ENCODE measurements at regions not wholly inside any gene's neighbourhood (a gene's known extent, or its start where the extent isn't known, plus 50 kb on each side); places are given as distances from the start of the nearest gene placed in this dataset.

DNA sequence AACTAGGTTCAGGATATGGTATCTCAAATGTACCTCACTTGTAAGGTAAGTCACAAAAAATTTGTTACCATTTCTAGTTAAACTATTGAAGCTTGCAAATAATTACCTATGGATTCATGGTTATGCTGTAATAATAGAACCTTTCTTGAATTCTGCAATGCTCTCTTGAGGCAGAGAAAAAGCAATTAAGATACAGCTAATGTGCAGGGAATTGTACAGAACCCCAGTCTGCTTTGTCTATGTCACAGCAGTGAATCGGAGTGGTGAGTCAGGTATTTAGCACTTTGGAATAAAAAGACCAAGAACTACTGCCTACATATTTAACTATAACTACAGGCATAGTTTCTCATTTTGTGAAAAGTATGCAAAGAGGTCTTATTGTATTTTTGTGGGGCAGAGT, 228.7 kb upstream of the GOT2 start:
- TF ChIP-seq MTF1 (CRISPR knock-in tag; IDR thresholded peaks at IDR 0.05) (no peak), RBAK (CRISPR knock-in tag; IDR thresholded peaks at IDR 0.05) (no peak), EP300 (IDR thresholded peaks at IDR 0.05; ENCODE audit: low read depth in 2 of 2, low read length in 2 of 2) (no peak), EP300 (CRISPR knock-in tag; IDR thresholded peaks at IDR 0.05; ENCODE audit: borderline replicate concordance) (no peak), FOXK2 (IDR thresholded peaks at IDR 0.05) (no peak), POLR2A (IDR thresholded peaks at IDR 0.05; ENCODE audit: insufficient read depth in 1 of 2, low read depth in 2 of 2, low read length in 2 of 2) (no peak), SRF (IDR thresholded peaks at IDR 0.05; ENCODE audit: low read depth, low read length) (no peak)
- TF ChIP-seq, protein P1, sequence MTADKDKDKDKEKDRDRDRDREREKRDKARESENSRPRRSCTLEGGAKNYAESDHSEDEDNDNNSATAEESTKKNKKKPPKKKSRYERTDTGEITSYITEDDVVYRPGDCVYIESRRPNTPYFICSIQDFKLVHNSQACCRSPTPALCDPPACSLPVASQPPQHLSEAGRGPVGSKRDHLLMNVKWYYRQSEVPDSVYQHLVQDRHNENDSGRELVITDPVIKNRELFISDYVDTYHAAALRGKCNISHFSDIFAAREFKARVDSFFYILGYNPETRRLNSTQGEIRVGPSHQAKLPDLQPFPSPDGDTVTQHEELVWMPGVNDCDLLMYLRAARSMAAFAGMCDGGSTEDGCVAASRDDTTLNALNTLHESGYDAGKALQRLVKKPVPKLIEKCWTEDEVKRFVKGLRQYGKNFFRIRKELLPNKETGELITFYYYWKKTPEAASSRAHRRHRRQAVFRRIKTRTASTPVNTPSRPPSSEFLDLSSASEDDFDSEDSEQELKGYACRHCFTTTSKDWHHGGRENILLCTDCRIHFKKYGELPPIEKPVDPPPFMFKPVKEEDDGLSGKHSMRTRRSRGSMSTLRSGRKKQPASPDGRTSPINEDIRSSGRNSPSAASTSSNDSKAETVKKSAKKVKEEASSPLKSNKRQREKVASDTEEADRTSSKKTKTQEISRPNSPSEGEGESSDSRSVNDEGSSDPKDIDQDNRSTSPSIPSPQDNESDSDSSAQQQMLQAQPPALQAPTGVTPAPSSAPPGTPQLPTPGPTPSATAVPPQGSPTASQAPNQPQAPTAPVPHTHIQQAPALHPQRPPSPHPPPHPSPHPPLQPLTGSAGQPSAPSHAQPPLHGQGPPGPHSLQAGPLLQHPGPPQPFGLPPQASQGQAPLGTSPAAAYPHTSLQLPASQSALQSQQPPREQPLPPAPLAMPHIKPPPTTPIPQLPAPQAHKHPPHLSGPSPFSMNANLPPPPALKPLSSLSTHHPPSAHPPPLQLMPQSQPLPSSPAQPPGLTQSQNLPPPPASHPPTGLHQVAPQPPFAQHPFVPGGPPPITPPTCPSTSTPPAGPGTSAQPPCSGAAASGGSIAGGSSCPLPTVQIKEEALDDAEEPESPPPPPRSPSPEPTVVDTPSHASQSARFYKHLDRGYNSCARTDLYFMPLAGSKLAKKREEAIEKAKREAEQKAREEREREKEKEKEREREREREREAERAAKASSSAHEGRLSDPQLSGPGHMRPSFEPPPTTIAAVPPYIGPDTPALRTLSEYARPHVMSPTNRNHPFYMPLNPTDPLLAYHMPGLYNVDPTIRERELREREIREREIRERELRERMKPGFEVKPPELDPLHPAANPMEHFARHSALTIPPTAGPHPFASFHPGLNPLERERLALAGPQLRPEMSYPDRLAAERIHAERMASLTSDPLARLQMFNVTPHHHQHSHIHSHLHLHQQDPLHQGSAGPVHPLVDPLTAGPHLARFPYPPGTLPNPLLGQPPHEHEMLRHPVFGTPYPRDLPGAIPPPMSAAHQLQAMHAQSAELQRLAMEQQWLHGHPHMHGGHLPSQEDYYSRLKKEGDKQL (CRISPR knock-in tag; IDR thresholded peaks at IDR 0.05; ENCODE audit: low read depth) = no peak

All from HepG2 (cell line).